ENCODE measurements at regions not wholly inside any gene's neighbourhood (a gene's known extent, or its start where the extent isn't known, plus 50 kb on each side); places are given as distances from the start of the nearest gene placed in this dataset.

GRCh38 chr1:185473186-185473585, 156.1 kb upstream of the IVNS1ABP start:
- H2BK15ac ChIP-seq (ENCODE audit: low read depth, low read length): no peak overlapping the region
- H3K56ac ChIP-seq (ENCODE audit: extremely low read depth, insufficient read depth, low read length): no peak overlapping the region
- H2BK20ac ChIP-seq (ENCODE audit: low read depth, low read length): no peak overlapping the region
- H3K23ac ChIP-seq (ENCODE audit: low read depth, low read length): no peak overlapping the region
- no peak overlapping the region for H3K27ac ChIP-seq (ENCODE audit: insufficient read depth, low read length)
- H3K4me2 ChIP-seq (ENCODE audit: low read depth, low read length): no peak overlapping the region
- ATAC-seq (ENCODE audit: low read depth) (no peak), DNase-seq (no peak)
- no peaks in the 10 kb centered on the region for H4K20me1 ChIP-seq (ENCODE audit: insufficient read depth, low read length)
- H3K14ac ChIP-seq (replicated peaks; ENCODE audit: low read depth, low read length): no peak overlapping the region
- WGBS, 2 experiments (ENCODE audit: extremely low coverage in 2 of 2, insufficient read length in 1 of 2): no CpG with 5 or more reads among the region's 6 CpGs
- H4K8ac ChIP-seq (ENCODE audit: low read depth in 2 of 2, low read length in 2 of 2): no peak overlapping the region
- dilution Hi-C loops (cut with HindIII; ENCODE audit: low sequenced_read_pairs, unreplicated experiment): no loop called here
- H3K9me3 ChIP-seq (ENCODE audit: control insufficient read depth, insufficient read depth, low read length): no peaks in the 10 kb centered on the region
- intact Hi-C loops (cut with micrococcal nuclease): no loop called here
- H3K36me3 ChIP-seq (ENCODE audit: control insufficient read depth, insufficient read depth, low read length): no peaks in the 10 kb centered on the region
- no TSS peak for BruUV-seq (replicated peaks)
- no peak overlapping the region for H2BK120ac ChIP-seq (ENCODE audit: low read depth, low read length)
- CTCF ChIA-PET: no interaction called here
- no peak overlapping the region for H3K4me3 ChIP-seq (ENCODE audit: insufficient read depth, low read depth, low read length)
- H3K18ac ChIP-seq (ENCODE audit: low read depth, low read length): no peak overlapping the region
- H2AK9ac ChIP-seq (replicated peaks; ENCODE audit: low read depth, low read length, poor library complexity): no peak overlapping the region
- H3K9me1 ChIP-seq (ENCODE audit: insufficient read depth, low read length): no peaks in the 10 kb centered on the region
- no peak overlapping the region for H4K91ac ChIP-seq (ENCODE audit: insufficient read depth, low read depth, low read length)
- H3K4ac ChIP-seq (ENCODE audit: low read depth, low read length): no peak overlapping the region
- no peak overlapping the region for H3K9ac ChIP-seq (ENCODE audit: low read depth, low read length)
- POLR2A ChIA-PET (ENCODE audit: unreplicated experiment): no interaction called here
- no peak overlapping the region for H4K5ac ChIP-seq (ENCODE audit: low read depth, low read length)
- H3K27me3 ChIP-seq (ENCODE audit: control insufficient read depth, insufficient read depth, low read length): peaks cover 2% of the 10 kb centered on the region; the same call in 1 of the 2 replicates
- no peak overlapping the region for H2BK5ac ChIP-seq (ENCODE audit: low read depth, low read length, poor library complexity, severe bottlenecking)
- no peaks in the 10 kb centered on the region for H3K79me1 ChIP-seq (ENCODE audit: low read depth in 1 of 2, low read length in 2 of 2)
- no peaks in the 10 kb centered on the region for H3K4me1 ChIP-seq (ENCODE audit: control insufficient read depth, insufficient read depth, low read length)
- in situ Hi-C loops (cut with MboI; ENCODE audit: low sequenced_read_pairs): no loop called here
- TF ChIP-seq USF2 (IDR thresholded peaks at IDR 0.05; ENCODE audit: low read depth, low read length): no peak
- no peak for TF ChIP-seq MAZ (IDR thresholded peaks at IDR 0.05; ENCODE audit: borderline replicate concordance, low read depth, low read length)
- no peak for TF ChIP-seq BHLHE40 (IDR thresholded peaks at IDR 0.05; ENCODE audit: low read depth, low read length)
- no peak for TF ChIP-seq RCOR1 (IDR thresholded peaks at IDR 0.05; ENCODE audit: insufficient replicate concordance, low read length)
- no peak for TF ChIP-seq NFE2L2 (IDR thresholded peaks at IDR 0.05; ENCODE audit: low read depth, low read length)
- no peak for TF ChIP-seq RAD21 (IDR thresholded peaks at IDR 0.05; ENCODE audit: low read length)
- TF ChIP-seq CEBPB (IDR thresholded peaks at IDR 0.05; ENCODE audit: low read depth, low read length): no peak
- no peak for TF ChIP-seq CTCF (conservative IDR thresholded peaks at IDR 0.05; ENCODE audit: low read depth, low read length)
- TF ChIP-seq ELK1 (IDR thresholded peaks at IDR 0.05; ENCODE audit: borderline replicate concordance, low read depth, low read length): no peak
- H2AK5ac ChIP-seq (ENCODE audit: low read depth, low read length): no peak overlapping the region
- H2AFZ ChIP-seq (replicated peaks; ENCODE audit: low read length, poor library complexity): no peak overlapping the region

Measured in IMR-90 (cell line).